COR-L47 (cell line): ENCODE measurements at regions not wholly inside any gene's neighbourhood (a gene's known extent, or its start where the extent isn't known, plus 50 kb on each side); places are given as distances from the start of the nearest gene placed in this dataset.
"Not testable (repeated sequence)": the region's sequence is repeated elsewhere in the genome, so short reads cannot be mapped to it uniquely, and the experiment has no call there.

ENCODE experiments used
- DNase-seq: peaks from one replicate; lab custom pipeline; 2025; lab: John Stamatoyannopoulos, UW

DNA sequence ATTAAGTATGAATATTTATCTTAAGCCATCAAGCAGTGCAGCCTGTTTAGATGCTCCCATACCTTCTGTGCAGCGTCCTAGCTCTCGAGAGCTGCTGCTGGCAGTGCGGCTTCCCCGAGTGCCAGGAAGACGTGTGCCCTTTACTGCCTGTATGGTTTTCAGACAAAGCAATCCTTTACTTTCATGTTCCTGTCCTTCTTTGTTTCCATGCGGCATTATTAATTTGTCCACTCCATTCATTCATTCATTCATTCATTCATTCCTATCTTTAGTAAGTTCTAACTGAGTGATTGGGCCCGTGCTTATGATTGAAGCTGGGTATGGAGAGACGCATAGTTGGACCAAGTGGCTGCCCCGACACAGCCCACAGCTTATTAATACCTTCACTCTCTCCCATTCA, 446.6 kb upstream of the HNRNPA3 start:
- DNase-seq = no peak

DNA sequence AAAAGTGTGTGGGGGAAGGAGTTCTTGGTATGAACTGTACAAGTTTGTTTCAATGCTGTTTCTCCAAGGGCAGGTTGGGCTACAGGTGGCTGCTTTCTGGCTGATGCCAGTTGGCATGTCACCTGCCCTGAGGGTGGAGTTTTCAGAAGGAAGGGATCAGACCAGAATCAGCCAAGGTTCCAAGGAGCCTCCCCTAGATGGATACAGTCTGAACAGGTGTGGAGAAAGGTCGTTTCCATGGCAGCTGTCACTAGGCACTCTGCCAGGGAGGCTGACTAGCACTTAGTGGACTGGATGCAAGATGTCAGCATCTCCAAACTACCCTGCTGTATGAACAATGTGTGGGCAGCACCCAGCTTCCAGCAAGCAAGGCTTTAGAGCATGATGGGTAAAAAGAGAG, 444.4 kb upstream of the HNRNPA3 start:
- peak; percentile 89 for DNase-seq

DNA sequence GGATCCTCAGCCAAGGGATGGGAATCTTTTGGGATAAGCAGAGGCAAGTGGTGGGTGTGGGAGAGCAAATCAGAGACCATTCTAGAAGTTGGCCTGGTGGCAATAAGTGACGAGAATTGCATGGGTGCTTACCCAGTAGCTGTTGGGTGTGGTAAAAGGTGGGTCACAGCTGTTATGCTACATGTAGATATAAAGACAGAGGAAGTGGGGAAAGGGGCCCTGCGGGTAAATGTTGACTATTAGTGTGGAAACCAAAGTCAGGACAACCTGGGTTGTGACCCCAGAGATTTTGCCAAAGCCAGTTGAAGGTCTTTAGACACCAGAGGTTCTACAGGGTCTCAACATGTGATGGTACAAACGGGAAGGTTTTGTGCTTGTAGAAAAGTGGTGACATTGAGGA, 443.6 kb upstream of the HNRNPA3 start:
- DNase-seq = no peak

- no peak for DNase-seq
Measured at GRCh38 chr2:176769499-176770370, 442.9 kb upstream of the HNRNPA3 start.

DNA sequence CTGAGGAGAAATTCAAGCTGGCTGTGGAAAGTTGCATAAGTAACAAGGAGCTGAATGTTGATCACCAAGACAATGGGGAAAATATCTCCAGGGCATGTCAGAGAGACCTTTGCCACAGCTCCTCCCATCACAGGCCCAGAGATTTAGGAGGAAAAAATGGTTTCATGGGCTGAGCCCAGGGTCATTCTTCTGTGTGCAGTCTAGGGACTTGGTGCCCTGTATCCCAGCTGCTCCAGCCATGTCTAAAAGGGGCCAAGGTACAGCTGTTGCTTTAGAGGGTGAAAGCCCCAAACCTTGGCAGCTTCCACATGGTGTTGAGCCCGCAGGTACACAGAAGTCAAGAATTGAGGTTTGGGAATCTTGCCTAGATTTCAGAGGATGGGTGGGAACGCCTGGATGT, 439.8 kb upstream of the HNRNPA3 start:
- DNase-seq = no peak

- DNase-seq = no peak
Measured at GRCh38 chr2:176774766-176775451, 437.7 kb upstream of the HNRNPA3 start.

- DNase-seq = no peak
Measured at GRCh38 chr2:176777262-176777661, 435.3 kb upstream of the HNRNPA3 start.

- DNase-seq = no peak
Measured at GRCh38 chr2:176779917-176780316, 432.7 kb upstream of the HNRNPA3 start.

GRCh38 chr2:176780348-176780747, 432.2 kb upstream of the HNRNPA3 start:
- no peak for DNase-seq

DNA sequence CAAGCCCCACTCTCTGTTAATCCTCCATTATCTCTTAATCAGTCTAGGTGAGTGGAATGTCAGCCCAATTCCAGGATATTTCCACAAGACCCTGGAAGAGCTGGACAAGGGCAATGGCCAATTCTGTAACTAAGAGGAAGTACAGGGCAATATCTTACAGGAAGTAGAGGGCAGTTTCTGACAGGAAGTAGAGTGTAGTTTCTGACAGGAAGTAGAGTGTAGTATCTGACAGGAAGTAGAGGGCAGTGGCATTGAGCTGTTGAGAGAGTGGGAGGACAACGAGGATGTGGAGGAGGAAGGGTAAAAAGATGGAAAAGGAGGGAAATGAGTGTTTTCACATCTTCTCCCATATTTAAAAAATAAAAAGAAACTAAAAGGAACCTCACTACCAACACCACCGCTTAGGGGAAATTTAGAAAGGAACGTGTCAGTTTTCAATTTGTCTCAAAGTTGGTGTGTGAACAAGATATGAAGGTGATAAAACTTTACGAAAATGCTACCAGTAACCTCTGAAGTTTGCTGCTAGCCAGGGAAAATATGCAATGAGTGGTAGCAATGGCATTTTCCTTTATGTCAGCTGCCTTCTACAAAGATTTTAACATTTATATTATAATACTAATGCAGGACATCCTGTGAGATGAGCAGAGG, 430.9 kb upstream of the HNRNPA3 start:
- DNase-seq = no peak

DNA sequence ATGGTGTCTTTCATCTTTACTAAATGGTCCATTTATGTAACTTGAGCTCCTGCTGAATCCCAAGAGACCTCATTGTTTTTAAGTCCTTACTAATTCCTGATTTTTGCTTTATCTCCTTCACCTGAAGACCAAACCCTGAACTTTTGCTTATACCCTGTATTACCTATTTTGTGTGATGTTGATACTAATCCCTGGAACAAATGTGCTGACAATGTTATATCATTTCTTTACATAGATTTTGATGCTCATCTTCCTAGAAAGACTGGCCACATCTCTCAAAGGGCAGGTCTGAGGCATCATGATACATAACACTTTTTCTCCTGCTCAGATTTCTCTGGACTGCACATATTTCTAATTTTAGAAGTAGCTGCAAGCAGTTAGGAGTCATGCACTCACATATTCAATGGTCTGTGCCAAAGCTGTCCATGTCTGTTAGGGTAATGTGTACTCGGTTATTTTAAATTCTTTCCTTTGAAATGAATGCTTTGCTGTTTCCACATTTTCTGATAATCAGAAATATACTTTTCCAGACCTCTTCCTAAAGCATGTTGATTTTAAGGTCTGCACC, 427.9 kb upstream of the HNRNPA3 start:
- DNase-seq = no peak

GRCh38 chr2:176789751-176790150, 422.8 kb upstream of the HNRNPA3 start:
- no peak for DNase-seq

DNA sequence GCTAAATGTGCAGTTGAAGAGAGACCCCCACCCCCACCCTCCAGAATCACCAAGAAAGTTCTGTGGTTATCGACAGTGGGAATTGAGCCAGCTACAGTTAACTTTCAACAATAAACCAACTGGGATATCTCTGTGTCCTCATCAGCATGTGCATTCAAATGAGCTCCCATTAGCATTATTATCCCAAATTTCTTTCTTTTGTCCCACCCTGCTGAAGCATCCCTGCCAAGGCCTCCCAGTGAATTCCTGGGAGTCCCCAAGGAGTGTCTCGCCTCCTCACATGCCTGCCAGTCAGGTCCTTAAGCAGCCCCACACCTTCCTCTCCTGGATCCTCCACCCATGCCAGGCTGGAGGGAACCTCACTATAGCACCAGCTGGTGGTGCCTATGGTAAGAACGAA, 422.1 kb upstream of the HNRNPA3 start:
- DNase-seq = no peak

DNA sequence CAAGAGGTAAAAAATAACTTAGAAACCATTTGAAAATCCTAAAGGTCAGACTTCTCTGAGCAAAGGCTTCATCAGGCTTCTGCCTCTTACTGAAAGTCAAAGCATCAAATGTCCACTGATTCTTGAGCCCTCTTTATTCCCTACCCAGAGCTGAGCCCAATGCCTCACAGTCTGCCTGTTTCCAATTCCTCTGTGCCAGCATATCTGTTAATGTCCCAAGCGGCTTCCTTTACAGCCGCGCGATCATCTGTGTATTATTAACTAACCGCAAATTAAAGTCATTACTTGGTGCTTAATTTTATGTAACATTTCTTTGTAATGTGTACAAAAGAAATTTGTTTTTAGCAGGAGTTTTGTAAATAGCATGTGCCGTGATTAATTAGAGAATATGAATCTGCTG, 418.8 kb upstream of the HNRNPA3 start:
- DNase-seq = no peak

GRCh38 chr2:176794392-176794791, 418.2 kb upstream of the HNRNPA3 start:
- DNase-seq = no peak

DNA sequence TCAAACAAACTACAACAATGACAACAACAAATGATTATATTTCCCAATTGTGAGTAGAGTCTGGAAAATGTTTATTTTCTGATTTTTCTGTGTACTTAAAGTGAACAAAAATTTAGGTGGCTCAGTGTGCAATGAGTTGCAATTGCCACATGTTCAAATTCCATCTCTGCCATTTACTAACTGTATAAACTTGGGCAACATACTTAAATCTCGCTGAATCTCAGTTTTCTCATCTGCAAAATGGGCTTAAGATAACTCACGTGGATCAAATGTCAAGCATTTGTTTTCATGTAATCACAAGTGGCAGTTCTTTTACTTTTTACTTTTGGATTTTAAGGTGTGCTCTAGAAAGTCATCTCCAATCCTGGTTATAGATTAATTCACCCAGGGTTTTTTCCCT, 416.8 kb upstream of the HNRNPA3 start:
- DNase-seq = no peak

- not testable (repeated sequence) for DNase-seq
Measured at GRCh38 chr2:176796677-176797076, 415.9 kb upstream of the HNRNPA3 start.

DNA sequence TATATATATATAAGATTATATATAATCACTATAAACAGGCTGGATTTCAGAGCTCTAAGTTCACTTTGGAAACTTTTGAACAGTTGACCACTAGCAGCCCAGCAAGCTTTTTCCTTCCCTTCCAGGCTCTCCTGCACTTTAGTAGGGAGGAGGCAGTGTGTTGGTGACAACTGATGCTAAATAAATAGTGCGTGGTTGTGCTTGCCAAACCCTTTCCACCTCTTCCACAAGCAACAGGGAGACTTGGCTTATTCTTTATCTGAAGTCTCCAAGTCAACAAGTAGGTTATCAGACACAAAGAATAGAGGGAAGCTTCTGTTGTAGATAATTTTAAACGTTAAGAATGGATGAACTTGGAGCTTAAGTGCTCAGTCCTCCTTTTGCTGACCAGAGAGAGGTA, 408.2 kb upstream of the HNRNPA3 start:
- peak; percentile 18 for DNase-seq

DNA sequence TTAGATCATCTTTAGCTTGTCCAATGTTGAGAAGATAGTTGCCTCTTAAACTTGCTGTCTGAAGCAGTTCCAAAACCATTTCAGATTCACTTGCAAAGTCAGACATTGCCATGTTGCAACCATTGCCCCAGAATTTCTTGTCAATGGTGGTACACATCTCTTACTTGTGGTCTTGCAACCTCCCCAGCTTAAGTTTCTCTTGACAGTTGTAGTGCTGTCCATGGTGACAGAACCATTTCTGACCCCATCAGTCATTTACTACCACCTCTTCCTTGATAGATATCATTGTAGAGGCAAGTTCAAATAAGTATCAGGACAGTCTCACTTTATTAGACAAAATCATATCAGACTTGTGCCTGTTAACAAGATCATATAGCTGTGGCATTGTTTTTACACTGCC, 407.2 kb upstream of the HNRNPA3 start:
- DNase-seq = no peak

DNA sequence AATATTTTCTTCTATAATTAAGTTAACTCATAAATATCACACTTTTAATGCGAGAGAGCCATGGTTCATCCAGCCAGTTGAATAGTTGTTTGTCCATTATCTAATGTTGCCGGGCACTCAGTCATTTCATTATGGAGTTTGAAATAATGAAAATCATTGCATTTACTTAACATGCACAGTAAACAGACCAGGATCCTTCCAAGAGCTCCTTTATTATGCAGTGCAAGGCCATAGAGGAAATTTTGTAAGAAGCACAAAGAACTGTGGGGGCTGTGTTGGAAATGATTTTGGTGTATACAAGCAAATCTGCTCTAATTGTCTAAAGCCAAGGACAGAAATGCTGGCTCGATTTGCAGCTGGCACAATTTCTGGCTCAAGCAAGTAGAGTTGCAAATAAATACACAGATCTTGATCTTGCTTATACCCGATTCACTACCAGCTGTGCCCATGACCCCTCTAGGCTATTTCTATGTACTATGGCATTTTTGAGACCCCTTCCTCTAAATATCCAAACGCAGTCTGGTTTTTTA, 400.3 kb upstream of the HNRNPA3 start:
- peak; percentile 75 for DNase-seq

DNA sequence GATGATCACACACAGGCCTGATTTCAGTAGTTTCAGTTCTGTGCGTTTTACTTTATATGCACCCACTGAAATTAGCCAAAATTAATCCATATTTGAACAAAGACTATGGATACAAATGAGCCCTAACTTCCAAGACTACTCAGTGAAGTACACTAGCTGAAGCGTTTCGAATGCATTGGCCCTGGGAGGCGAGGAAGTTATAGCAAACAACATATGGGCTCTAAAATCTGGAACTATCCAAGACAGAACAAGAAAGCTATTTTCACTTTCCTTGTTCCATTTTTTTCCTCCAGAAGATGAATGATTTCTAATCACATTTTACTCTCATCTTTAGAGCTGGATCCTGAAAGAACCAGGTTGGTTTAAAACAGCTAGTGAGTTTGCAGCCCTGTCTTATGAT, 399.4 kb upstream of the HNRNPA3 start:
- DNase-seq = no peak

DNA sequence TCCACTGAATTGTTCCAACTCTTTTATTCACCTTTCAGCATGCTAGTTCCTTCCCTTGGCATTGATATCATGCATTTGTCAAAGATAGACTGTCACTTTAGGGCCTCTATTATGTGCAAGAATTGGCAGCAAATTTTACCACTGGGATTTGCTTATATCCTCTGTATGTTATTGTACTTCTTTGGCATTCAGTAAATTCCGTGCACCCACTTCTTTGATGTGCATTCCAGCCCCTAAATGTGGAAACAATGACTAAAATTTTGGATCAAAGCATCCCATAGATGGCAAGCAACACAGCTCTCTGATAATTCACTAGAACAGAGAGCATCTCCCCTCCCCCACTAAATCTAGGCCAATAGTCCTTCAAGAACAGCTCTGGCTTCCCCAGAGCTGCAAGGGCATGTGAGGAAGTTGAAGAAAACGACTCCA, 399.0 kb upstream of the HNRNPA3 start:
- no peak for DNase-seq
